Stimulated activated CD4-positive, alpha-beta T cell treated with anti-CD3 and anti-CD28 coated beads, Interleukin-4, amount 100 ng/mL, for 24 hours (primary cell): ENCODE measurements at regions not wholly inside any gene's neighbourhood (a gene's known extent, or its start where the extent isn't known, plus 50 kb on each side); places are given as distances from the start of the nearest gene placed in this dataset.
"Not testable (repeated sequence)": the region's sequence is repeated elsewhere in the genome, so short reads cannot be mapped to it uniquely, and the experiment has no call there.

Source experiments
- DNase-seq: peaks from one replicate; pipeline ENCODE4 v3.0.0-alpha.2; 2020

GRCh38 chr10:85410586-85410985 is 956.0 kb downstream of the GRID1 start:
- DNase-seq, result not testable (repeated sequence)

DNA sequence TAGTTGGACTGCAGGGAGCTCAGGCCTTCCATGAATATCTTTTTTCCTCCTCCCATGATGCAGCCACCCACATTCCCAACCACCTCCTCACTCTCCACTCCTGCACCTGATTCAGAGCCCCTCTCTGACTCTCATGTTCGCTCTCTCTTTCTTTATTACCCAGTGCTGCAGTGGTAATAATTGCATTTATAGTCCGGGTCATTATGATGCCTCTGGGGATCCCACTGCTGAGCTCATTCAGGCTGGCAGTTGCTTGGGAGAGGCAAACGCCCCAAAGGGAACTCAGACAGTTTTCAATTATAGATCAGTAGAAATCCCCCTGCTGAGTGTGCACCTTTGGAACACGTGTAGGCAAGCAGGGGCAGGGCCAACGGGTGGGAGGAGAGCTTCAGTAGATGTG is 953.0 kb downstream of the GRID1 start:
- no peak for DNase-seq

- no peak for DNase-seq
Measured at GRCh38 chr10:85420501-85421191, 945.9 kb downstream of the GRID1 start.

DNA sequence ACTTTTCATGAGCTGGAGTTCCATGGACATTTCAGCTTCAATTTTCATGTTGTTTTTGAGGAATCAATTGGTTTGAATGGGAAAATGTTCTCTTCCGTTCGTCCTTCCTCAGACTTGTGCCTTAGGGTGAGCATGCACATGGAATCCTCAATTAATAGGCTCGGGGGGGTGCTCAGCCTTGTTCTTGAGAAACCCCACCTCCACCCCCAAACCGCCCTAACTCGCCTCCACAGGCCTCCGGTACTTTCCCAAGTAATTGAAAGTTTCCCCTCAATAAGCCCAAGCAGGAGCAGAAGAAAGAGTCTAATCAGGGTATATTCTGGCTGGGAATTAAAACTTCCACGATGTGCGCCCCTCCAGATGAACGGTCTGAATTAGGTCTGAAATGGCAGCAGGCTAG is 945.2 kb downstream of the GRID1 start:
- DNase-seq, result no peak

DNA sequence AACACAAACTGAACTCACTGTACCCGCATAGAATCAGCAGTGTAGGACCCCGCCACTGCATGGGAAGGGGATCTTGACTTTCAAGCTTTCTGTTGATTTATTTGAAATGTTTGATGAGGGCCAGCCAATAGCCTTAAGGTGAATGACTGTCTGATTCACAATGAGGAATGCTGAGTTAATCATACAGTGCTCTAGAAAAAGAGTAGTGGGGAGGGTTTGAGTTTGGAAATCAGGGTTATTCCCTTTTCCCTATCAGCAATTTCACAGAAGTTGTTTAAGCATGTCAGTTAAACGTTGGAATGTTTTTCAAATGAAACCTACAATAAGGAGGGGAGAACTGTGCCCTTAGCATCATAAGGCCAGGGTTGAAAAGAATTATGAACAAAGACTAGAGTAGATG is 937.5 kb downstream of the GRID1 start:
- DNase-seq, result no peak

DNA sequence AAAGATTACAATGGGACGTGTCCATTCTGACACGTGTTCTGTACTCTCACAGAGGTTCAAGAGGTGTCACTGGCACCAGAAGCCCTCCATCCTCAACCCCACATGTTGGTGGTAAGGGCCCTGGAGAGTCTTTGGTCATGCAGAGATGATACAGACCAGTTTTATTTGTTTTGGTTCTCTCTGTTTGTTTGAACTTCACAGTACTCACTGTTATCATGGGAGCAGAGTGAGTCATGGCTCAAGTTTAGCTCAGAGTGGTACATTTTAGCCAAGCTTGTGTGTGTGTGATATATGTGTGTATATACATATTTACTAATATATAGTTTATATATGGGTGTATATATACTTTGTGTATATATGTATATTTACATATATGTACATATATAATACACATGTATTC is 935.6 kb downstream of the GRID1 start:
- no peak for DNase-seq

DNA sequence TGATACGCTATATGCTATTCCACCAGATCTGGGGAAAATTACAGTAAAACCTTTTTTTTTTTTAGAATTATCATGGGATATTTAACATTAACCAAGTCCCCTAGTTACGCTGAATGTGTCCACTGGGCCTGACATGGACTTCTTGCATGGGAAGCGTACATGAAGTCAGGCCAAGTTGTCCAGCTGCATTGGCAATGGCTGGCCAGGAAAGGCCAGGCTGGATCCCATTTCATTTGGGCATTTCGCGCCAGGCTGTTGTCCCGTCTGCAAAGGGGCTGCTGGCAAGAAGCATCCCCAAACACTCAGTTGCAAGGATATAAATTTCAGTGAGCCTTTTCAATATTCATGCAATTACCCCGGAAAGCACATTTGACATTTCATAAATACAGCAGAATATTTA is 933.3 kb downstream of the GRID1 start:
- DNase-seq, result no peak

GRCh38 chr10:85444868-85445267 is 921.7 kb downstream of the GRID1 start:
- no peak for DNase-seq

- DNase-seq, result no peak
Measured at GRCh38 chr10:85445702-85446101, 920.9 kb downstream of the GRID1 start.

DNA sequence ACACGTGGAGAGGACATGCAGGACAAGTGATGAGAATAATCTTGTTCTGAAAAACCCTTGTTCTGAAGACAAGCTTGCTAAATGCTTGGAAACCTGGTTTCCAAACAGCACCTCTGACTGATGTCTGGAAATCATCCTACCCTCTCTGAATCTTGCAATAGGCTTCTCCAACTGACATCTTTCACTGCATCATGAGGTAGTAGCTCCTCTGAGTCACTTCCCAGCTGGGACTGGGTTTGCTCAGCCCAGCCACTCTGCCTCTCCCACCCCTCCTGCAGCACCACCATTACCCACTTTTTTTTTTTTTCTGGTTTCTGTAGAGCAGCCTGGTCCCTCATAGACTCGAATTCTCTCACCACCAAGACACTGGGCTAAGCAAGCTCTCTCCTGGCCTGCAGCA is 919.8 kb downstream of the GRID1 start:
- no peak for DNase-seq

- no peak for DNase-seq
Measured at GRCh38 chr10:85447690-85448089, 918.9 kb downstream of the GRID1 start.

DNA sequence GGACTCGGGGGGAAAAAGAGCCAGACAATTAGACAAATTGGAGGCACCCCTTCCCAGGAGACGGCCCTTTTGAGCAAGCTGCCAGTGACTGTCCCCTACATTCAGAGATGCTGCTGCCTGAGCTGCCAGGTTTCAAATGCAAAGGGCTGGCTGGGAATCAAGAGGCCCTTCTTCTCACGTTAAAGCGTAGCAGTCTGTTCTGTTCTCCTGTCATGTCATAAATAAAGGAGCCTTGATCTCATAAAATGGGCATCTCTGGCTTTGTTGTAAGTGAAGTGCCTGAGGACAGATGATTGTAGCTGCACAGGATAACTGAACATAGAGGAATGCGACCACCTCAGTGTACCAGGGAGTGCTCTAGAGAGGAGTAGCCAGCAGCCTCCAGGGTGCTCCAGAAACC is 917.9 kb downstream of the GRID1 start:
- DNase-seq, result no peak

DNA sequence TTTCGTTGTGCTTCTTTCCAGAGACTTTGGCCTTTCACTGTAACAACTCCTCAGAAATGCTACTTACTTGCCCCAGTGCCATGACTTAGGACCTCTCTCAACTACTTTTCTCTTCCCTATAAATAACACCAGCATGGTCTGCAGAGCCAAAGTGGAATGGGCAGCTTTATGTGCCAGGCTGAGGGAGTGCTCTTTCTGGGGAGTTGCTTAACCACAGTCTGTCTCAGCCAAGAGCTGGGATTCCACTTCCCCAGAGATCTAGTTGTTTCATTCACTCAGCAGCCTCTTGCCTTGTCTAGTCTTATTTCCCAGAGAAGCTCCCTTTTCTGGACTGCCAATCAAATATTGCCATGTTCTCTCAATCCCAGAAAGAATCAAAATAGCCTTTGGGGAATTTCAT is 912.2 kb downstream of the GRID1 start:
- no peak for DNase-seq

- DNase-seq, result no peak
Measured at GRCh38 chr10:85457191-85457590, 909.4 kb downstream of the GRID1 start.

- no peak for DNase-seq
Measured at GRCh38 chr10:85458324-85458723, 908.3 kb downstream of the GRID1 start.

DNA sequence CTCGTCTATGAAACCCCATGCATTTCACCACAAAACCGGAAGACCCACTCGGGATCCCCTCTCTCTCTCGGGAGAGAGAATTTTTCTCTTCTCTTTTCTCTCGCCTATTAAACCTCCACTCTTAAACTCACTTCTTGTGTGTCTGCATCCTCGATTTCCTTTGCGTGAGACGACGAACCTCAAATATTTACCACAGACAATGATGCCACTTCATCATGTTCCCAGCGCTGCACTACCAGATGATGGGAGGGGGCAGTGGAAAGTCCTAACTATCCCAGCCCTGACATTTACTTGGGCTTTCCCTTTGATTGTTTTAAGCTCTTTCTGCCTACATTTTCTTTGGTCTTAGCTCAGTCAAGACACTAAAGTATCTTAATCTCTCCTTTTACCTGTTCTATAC is 906.7 kb downstream of the GRID1 start:
- DNase-seq, result no peak

- no peak for DNase-seq
Measured at GRCh38 chr10:85464336-85464735, 902.3 kb downstream of the GRID1 start.

DNA sequence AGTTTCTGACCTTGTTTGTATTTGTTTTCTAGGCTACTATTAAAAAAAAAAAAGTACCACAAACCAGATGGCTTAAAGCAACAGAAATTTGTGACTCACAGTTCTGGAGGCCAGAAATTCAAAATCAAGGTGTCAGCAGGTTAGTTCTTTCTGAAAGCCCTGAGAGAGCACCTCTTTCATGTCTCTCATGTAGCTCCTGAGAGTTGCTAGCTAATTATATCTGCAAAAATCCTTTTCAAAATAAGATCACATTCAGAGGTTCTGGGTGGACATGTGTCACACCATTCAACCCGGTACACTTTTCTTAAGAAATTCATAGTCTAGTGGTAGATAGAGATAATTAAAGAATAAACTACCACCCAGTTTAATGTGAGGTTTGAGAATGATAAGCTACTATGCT is 888.6 kb downstream of the GRID1 start:
- no peak for DNase-seq

DNA sequence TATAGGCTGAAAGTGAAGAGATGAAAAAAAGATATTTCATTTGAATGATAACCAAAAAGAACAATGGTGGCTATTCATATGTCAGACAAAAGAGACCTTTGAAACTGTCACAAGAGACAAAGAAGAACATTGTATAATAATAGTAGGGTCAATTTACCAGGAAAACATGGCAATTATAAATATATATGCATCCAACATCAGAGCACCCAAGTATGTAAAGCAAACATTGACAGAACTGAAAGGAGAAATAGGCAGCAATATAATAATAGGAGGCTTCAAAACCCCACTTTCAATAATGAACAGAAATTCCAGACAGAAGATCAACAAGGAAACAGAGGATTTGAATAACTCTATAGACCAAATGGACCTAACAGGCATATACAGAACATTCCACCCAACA is 876.2 kb downstream of the GRID1 start:
- DNase-seq, result no peak

- no peak for DNase-seq
Measured at GRCh38 chr10:85491652-85492051, 874.9 kb downstream of the GRID1 start.

DNA sequence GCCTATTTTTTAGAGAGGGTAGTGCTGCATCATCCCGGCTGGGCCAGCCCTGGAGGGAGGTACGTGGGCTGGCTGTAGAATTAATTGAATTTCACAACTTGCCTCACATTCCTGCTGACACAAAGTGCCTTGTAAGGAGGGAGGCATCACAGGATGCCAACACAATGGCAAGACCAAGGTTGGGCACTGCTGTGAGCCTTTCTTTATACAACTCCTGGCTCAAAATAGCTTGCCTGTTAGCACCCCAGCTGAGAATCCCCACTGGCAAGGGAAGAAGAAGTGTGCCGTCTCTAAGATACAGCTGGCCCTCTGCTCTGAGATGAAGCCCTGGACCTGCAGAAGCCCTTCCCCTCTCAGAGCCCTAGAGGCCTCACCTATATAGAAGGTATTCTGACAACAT is 873.9 kb downstream of the GRID1 start:
- no peak for DNase-seq

- no peak for DNase-seq
Measured at GRCh38 chr10:85493703-85494102, 872.9 kb downstream of the GRID1 start.

DNA sequence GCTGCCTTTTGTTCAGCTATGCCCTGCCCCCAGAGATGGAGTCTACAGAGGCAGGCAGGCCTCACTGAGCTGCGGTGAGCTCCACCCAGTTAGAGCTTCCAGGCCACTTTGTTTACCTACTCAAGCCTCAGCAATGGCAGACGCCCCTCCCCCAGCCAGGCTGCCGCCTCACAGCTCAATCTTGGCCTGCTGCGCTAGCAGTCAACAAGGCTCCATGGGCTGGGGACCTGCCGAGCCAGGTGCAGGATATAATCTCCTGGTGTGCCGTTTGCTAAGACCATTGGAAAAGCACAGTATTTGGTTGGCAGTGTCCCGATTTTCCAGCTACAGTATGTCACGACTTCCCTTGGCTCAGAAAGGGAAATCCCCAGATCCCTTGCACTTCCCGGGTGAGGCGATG is 862.0 kb downstream of the GRID1 start:
- not testable (repeated sequence) for DNase-seq

DNA sequence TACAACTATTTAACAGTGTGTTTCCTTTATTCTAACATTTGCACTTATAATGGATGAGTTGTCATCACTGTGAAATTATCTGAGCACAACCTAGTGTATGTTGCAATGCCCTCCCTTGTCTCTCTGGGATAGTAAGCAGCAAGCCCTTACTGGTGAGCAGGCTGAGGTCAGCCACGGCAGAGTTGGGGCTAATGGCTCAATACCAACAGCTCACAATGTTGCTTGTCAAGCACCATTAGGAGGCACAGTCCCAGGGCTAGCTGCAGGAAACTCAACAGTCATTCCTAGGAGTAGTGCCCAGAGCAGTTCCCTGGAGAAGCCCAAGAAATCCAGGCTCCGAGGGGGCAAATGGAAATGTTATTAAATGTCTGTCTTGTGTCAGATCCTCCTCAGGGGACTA is 858.4 kb downstream of the GRID1 start:
- DNase-seq, result no peak

DNA sequence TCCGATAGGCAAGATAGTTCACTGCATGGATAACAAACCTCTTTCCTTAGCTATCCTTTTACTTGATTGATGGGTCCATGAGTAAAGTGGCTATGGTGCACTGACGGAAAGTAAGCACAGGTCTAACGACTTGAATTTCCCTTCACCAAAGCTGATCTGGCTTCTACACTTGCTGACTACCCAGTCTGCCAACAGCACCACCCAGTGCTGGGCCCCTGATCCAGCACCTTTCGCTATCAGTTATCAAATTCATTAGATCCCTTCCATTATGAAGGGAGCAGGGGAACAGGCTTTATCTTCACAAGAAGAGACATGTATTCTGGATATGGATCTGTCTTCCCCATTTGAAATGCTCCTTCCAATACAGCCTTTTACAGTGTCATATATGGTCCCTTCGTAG is 855.9 kb downstream of the GRID1 start:
- no peak for DNase-seq

DNA sequence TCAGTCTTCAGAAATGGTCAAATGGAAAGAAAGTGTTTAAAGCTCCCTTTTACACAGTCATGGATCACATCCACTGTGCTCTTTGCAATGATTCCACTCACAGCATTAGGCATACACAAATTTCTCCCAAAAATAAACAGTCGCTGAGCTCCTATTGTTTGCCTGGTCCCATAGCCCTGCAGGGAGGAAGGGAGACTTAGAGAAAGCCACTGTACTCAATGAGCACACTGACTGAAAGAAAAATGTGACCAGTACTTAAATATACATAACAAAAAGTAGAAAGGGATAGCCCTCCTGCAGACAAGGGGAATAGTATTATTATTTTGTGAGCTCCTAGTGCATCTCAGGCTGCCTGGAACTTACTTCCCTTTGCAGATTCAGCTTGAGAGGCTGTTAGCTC is 853.2 kb downstream of the GRID1 start:
- no peak for DNase-seq
